AG10803 (cell line): ENCODE measurements at regions not wholly inside any gene's neighbourhood (a gene's known extent, or its start where the extent isn't known, plus 50 kb on each side); places are given as distances from the start of the nearest gene placed in this dataset.

Experiments
- DNase-seq: peaks from one replicate; pipeline ENCODE4 v3.0.0; 2010; ENCODE audit warnings: low read depth
- H3K4me3 ChIP-seq: 2 replicates; pipeline ENCODE4 v1.5.1; 2011; ENCODE audit warnings: mild to moderate bottlenecking, low read length, control low read depth
- CTCF ChIP-seq: conservative IDR thresholded peaks from 2 replicates; pipeline ENCODE4 v1.5.1; 2011; ENCODE audit warnings: mild to moderate bottlenecking, low read length, control low read depth, inconsistent platforms

DNA sequence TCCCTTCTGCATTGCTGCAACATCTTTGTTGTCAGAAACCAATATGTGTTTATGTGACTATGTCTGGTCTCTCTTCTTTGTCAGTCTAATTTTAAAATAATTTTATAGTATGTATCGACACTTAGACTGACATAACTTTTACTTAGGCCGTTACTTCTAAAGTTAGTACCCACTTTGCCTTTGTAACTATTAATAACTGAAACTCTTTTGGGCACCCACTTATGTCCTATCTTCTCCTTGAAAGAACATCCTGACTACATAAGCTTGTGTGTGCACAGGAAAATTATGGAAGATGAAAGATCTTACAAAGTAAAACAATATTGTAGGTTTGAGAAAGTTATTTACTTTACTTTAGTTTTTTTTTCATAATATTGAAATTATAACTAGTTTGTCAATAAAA lies 230.4 kb upstream of the CCDC179 start:
- no peak for DNase-seq
- no peak overlapping the region for H3K4me3 ChIP-seq
- TF ChIP-seq CTCF, result no peak

GRCh38 chr11:23095650-23096189 lies 235.4 kb upstream of the CCDC179 start:
- DNase-seq, result no peak
- no peak overlapping the region for H3K4me3 ChIP-seq
- no peak for TF ChIP-seq CTCF

DNA sequence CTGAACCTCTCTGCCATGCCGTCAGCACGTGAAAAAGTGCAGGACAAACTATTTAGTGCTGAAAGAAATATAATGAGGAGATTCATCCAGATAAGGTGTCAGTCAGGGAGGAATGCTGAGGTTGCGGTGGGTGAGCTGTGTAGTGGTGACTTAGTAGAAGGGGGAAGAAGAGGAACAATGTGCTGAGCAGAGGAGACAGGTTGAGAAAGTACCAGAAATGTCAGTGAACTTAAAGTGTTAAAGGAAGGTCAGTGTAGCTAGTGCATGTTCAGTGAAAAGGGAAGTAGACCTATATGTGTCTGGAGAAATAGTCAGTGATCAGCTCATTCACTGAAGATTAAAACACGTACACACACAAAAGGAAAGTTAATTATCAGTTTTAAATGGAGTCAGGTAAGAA lies 237.6 kb upstream of the CCDC179 start:
- H3K4me3 ChIP-seq, result no peak overlapping the region
- TF ChIP-seq CTCF, result no peak
- DNase-seq, result no peak

DNA sequence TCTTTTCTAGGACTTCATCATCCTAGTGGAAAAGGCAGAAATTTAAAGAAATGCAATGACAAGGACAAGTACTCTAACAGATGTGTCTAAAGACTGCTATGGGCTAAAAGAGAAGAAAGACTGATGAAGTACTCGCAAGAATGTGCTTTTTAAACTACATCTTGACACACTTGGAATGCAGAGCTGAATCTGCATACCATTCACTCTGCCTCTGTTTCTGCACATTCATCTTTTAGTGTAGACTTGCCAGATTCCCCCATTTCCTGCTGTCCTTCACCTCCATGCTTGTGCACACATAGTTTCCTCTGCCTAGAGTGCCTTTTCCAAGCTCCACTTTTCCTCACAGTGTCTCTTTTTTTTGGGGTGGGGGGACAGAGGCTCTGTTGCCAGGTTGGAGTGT lies 239.0 kb upstream of the CCDC179 start:
- no peak overlapping the region for H3K4me3 ChIP-seq
- no peak for TF ChIP-seq CTCF
- peak; percentile 11 for DNase-seq

GRCh38 chr11:23100726-23101125 lies 240.5 kb upstream of the CCDC179 start:
- peak; percentile 28 for DNase-seq
- no peak for TF ChIP-seq CTCF

DNA sequence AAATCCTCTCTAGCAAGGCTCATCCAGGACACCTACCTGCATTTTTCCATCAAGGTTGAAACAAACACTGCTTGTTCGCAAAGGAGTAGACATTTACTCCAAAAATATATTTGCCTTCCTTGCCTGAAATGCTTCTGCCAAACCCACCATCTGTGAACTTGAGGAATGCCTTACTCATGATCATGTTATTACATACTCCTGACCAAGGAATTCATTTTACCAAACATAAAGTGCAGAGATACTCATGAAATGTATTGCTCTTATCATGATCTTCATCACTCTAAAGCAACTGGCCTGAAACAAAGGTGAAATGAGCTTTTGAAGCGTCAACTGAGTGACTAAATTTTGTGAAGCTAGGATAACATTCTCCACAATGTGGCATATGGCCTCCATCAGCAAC lies 243.1 kb upstream of the CCDC179 start:
- no peak for TF ChIP-seq CTCF
- H3K4me3 ChIP-seq, result no peak overlapping the region
- peak; percentile 21 for DNase-seq

More at GRCh38 chr11:23100726-23101125, 240.5 kb upstream of the CCDC179 start:
- H3K4me3 ChIP-seq, result no peak overlapping the region

GRCh38 chr11:23111527-23111926 lies 251.3 kb upstream of the CCDC179 start:
- no peak for DNase-seq
- TF ChIP-seq CTCF, result no peak
- H3K4me3 ChIP-seq, result no peak overlapping the region
